Ovary (tissue), 7 donors: ENCODE measurements at regions not wholly inside any gene's neighbourhood (a gene's known extent, or its start where the extent isn't known, plus 50 kb on each side); places are given as distances from the start of the nearest gene placed in this dataset.
"Not testable (repeated sequence)": the region's sequence is repeated elsewhere in the genome, so short reads cannot be mapped to it uniquely, and the experiment has no call there.

Source experiments
- DNase-seq, 5 donors: peaks; one replicate each; pipeline ENCODE4 v3.0.0-alpha.2; 2019 to 2020
- H3K27ac ChIP-seq, 2 donors: fragments of 200-600 bp; one replicate each; pipeline versions ENCODE4 v1.5.1 to v1.8.0; 2019 to 2022
- H3K27me3 ChIP-seq: fragments of 200-600 bp; one replicate; pipeline ENCODE4 v1.8.0; 2022
- H3K36me3 ChIP-seq: fragments of 200-600 bp; sonication (generic); one replicate; pipeline ENCODE4 v1.5.1; 2019
- H3K4me1 ChIP-seq: one replicate; pipeline ENCODE4 v1.8.1; 2013; ENCODE audit warnings: mild to moderate bottlenecking, moderate library complexity; ENCODE audit not compliant: insufficient read depth
- H3K4me3 ChIP-seq: fragments of 200-600 bp; sonication (generic); one replicate; pipeline ENCODE4 v1.5.1; 2017
- H3K9me3 ChIP-seq, 2 donors: fragments of 200-600 bp in 1 of 2; sonication (generic) in 1 of 2; one replicate each; pipeline versions ENCODE4 v1.5.1 to v1.8.1; 2013 to 2019; ENCODE audit warnings: mild to moderate bottlenecking in 1 of 2, moderate library complexity in 1 of 2
- EP300 ChIP-seq: sonication (generic); formaldehyde crosslinking; IDR thresholded peaks from one replicate; pipeline ENCODE4 v1.6.1; 2017; ENCODE audit warnings: antibody characterized with exemption
- POLR2A ChIP-seq: fragments of 450-650 bp; IDR thresholded peaks from one replicate; pipeline ENCODE4 v1.6.1; 2017; ENCODE audit warnings: antibody characterized with exemption, mild to moderate bottlenecking, moderate library complexity
- WGBS, 3 donors: extraction: QIAGEN DNeasy Blood & Tissue Kit in 1 of 3; methylation state at CpG; one replicate each; pipeline versions ENCODE4 v1.1.5 to v1.1.7; 2013 to 2017; 5-methylcytosine and 5-hydroxymethylcytosine counted together
- intact Hi-C, 4 donors: fragments of 100-400 bp; cut with DNase I; formaldehyde crosslinking; loops; one replicate each; pipeline versions ENCODE4 v1.11.0 to v1.15.1; 2022 to 2023
- TF ChIP-seq, protein P1 (sequence below), 3 donors: fragments of 450-650 bp in 2 of 3; fragments of 200-600 bp in 1 of 3; IDR thresholded peaks; one replicate each; pipeline versions ENCODE4 v1.5.1 to v1.8.0; 2016 to 2022; ENCODE audit warnings: antibody characterized with exemption in 3 of 3, mild to moderate bottlenecking in 1 of 3
- donor health status: DM: no; HTN: no; CAD: no; lungs with moderate emphysema.
- donor health status: DM: no; HTN: no; CAD: no.
- donor health status: Bipolar disorder and iron deficiency.
- donor health status: DM: no; HTN: no; CAD: no.
- donor health status: DM: yes; HTN: yes; CAD: no.

DNA sequence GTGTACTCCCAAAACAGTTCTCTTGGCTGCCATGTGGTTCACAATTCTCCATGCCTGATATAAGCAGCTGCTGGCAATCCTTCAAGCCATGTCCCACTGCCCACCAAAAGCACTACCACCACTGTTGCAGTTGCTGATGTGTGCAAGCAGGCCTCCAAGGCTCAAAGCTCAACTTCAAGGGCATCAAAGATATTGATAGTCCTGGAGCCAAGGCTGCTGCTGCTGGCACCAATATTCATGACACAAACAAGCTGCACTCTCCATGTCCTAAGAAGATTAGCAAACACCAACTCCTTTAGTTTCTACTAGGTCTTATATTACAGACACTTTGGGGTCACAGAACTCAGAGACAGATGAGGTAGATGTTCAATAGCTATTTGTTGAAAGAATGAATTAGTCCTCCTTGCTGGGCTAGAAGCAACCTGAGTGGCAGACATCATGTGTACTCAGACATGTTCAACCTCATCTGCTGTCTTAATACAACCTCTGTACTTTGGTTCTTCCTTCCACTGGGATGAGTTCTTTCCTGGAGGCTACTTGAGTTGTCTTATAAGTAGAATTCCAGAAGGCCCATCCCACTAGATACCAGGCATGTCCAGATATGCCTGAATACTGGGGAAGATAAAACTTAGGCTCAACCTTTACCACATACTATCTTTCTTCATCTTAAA, 104.5 kb upstream of the UGP2 start:
- Histone ChIP-seq H3K27me3 (no peaks in the 10 kb centered on the region), H3K4me3 (no peak overlapping the region), H3K36me3 (no peaks in the 10 kb centered on the region), H3K27ac (peak overlapping the region in 1 of 2 donors; percentile 44), H3K9me3 (no peaks in the 10 kb centered on the region), H3K4me1 (peaks cover 7% of the 10 kb centered on the region)
- no peak for DNase-seq
- TF ChIP-seq, protein P1, sequence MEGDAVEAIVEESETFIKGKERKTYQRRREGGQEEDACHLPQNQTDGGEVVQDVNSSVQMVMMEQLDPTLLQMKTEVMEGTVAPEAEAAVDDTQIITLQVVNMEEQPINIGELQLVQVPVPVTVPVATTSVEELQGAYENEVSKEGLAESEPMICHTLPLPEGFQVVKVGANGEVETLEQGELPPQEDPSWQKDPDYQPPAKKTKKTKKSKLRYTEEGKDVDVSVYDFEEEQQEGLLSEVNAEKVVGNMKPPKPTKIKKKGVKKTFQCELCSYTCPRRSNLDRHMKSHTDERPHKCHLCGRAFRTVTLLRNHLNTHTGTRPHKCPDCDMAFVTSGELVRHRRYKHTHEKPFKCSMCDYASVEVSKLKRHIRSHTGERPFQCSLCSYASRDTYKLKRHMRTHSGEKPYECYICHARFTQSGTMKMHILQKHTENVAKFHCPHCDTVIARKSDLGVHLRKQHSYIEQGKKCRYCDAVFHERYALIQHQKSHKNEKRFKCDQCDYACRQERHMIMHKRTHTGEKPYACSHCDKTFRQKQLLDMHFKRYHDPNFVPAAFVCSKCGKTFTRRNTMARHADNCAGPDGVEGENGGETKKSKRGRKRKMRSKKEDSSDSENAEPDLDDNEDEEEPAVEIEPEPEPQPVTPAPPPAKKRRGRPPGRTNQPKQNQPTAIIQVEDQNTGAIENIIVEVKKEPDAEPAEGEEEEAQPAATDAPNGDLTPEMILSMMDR (IDR thresholded peaks at IDR 0.05) = no peak
- no peak for TF ChIP-seq EP300
- TF ChIP-seq POLR2A = no peak
- intact Hi-C loops = no loop called here

GRCh38 chr2:63738019-63738418, 103.7 kb upstream of the UGP2 start:
- Histone ChIP-seq H3K4me3 (no peak overlapping the region), H3K36me3 (no peaks in the 10 kb centered on the region), H3K9me3 (no peaks in the 10 kb centered on the region), H3K4me1 (peaks cover 7% of the 10 kb centered on the region), H3K27ac (peak overlapping the region in 1 of 2 donors; percentile 51), H3K27me3 (no peaks in the 10 kb centered on the region)
- WGBS, 3 donors = 49 to 57% (median 53%) methylated on average over 2 of the region's 2 CpGs
- intact Hi-C loops = no loop called here
- TF ChIP-seq EP300 (no peak), POLR2A (no peak)
- TF ChIP-seq, protein P1 (IDR thresholded peaks at IDR 0.05) = no peak
- no peak for DNase-seq

DNA sequence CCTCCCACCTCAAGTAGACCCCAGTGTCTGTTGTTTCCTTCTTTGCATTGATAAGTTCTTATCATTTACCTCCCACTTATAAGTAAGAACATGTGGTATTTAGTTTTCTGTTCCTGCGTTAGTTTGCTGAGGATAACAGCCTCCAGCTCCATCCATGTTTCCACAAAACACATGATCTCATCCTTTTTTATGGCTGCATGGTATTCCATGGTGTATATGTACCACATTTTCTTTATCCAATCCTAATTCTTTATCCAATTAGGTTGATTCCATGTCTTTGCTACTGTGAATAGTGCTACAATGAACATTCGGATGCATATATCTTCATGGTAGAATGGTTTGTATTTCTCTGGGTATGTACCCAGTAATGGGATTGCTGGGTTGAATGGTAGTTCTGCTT, 102.5 kb upstream of the UGP2 start:
- intact Hi-C loops, H3K36me3 ChIP-seq, H3K27ac ChIP-seq, H3K9me3 ChIP-seq, H3K4me1 ChIP-seq, DNase-seq, H3K27me3 ChIP-seq, H3K4me3 ChIP-seq: not testable (repeated sequence)
- 78 to 89% (median 84%) methylated on average over 2 of the region's 2 CpGs for WGBS, 3 donors

GRCh38 chr2:63740020-63740419, 101.7 kb upstream of the UGP2 start:
- intact Hi-C loops = no loop called here
- H3K27me3 ChIP-seq = no peaks in the 10 kb centered on the region
- TF ChIP-seq EP300 (no peak), POLR2A (no peak)
- TF ChIP-seq, protein P1 (IDR thresholded peaks at IDR 0.05) = no peak
- no peak for DNase-seq
- H3K27ac ChIP-seq = no peak overlapping the region
- H3K36me3 ChIP-seq = no peaks in the 10 kb centered on the region
- H3K4me3 ChIP-seq = no peak overlapping the region
- H3K9me3 ChIP-seq = no peaks in the 10 kb centered on the region
- peaks cover 7% of the 10 kb centered on the region for H3K4me1 ChIP-seq

DNA sequence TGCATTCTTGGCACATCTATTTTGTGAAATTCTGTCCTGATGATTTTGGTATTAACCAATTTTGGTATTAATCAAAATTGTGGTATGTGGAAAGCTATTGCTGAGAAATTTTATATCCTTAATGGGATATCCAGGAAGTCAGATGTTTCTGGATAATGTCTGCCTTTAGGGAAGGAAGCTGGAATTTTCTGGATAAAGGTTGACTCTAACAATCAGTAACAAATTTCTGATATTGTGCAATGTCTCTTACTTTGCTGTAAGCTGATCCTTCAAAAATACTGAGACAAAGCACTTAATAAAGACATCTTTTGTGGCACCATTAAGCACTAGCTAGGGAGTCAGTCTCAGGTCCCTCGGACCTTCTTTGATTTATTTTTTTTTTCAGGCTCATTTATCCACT, 100.8 kb upstream of the UGP2 start:
- intact Hi-C loops = no loop called here
- Histone ChIP-seq H3K36me3 (no peaks in the 10 kb centered on the region), H3K27ac (no peak overlapping the region), H3K27me3 (no peaks in the 10 kb centered on the region), H3K4me3 (no peak overlapping the region), H3K9me3 (no peaks in the 10 kb centered on the region), H3K4me1 (peaks cover 5% of the 10 kb centered on the region)
- TF ChIP-seq, protein P1 (IDR thresholded peaks at IDR 0.05) = no peak
- TF ChIP-seq EP300 (no peak), POLR2A (no peak)
- no peak for DNase-seq
- 62 to 79% (median 75%) methylated on average over 1 of the region's 1 CpG for WGBS, 3 donors
